HepG2 (cell line): ENCODE measurements at regions not wholly inside any gene's neighbourhood (a gene's known extent, or its start where the extent isn't known, plus 50 kb on each side); places are given as distances from the start of the nearest gene placed in this dataset.
A peak's percentile ranks its signal among the peaks of the same experiment; 100 is the strongest.

Source experiments
- ARID3A ChIP-seq: IDR thresholded peaks from 2 replicates; pipeline ENCODE4 v1.6.1; 2012; ENCODE audit warnings: low read depth, low read length, improper control_type of control experiment
- ELF1 ChIP-seq: sonication (generic); formaldehyde crosslinking; IDR thresholded peaks from 2 replicates; pipeline ENCODE4 v1.4.0; 2020; ENCODE audit warnings: missing genetic modification reagents
- HDAC6 ChIP-seq: fragments of 200-600 bp; sonication (generic); IDR thresholded peaks from 2 replicates; pipeline ENCODE4 v1.7.0; 2017; ENCODE audit warnings: mild to moderate bottlenecking, antibody characterized with exemption, low read length, low read depth
- HNF1A ChIP-seq, 2 experiments: sonication (generic) in 1 of 2; formaldehyde crosslinking in 1 of 2; IDR thresholded peaks; 2 replicates each; pipeline versions ENCODE4 v1.4.0 to v1.6.1; 2016 to 2020; ENCODE audit warnings: borderline replicate concordance in 1 of 2, low read depth in 1 of 2, mild to moderate bottlenecking in 1 of 2, missing genetic modification reagents in 1 of 2
- HOXA7 ChIP-seq: sonication (generic); formaldehyde crosslinking; IDR thresholded peaks from 2 replicates; pipeline ENCODE4 v1.8.1; 2022; ENCODE audit warnings: mild to moderate bottlenecking, missing genetic modification reagents, moderate library complexity
- PAXIP1 ChIP-seq: sonication (generic); formaldehyde crosslinking; conservative IDR thresholded peaks from 2 replicates; pipeline ENCODE4 v1.4.0; 2020; ENCODE audit warnings: mild to moderate bottlenecking, missing genetic modification reagents, moderate library complexity
- SP1 ChIP-seq, 2 experiments: fragments of 450-650 bp in 1 of 2; sonication (generic) in 1 of 2; formaldehyde crosslinking in 1 of 2; IDR thresholded peaks; 2 replicates each; pipeline versions ENCODE4 v1.4.0 to v1.6.1; 2016 to 2020; ENCODE audit warnings: missing genetic modification reagents in 1 of 2
- SP140L ChIP-seq: sonication (generic); formaldehyde crosslinking; IDR thresholded peaks from 2 replicates; pipeline ENCODE4 v1.4.0; 2020; ENCODE audit warnings: missing genetic modification reagents, borderline replicate concordance
- TBX2 ChIP-seq: sonication (generic); formaldehyde crosslinking; IDR thresholded peaks from 2 replicates; pipeline ENCODE4 v1.5.0; 2020; ENCODE audit warnings: missing genetic modification reagents, mild to moderate bottlenecking, borderline replicate concordance
- TEAD3 ChIP-seq: optimal IDR thresholded peaks from 2 replicates; pipeline ENCODE3; 2016; ENCODE audit warnings: borderline replicate concordance
- TMF1 ChIP-seq: sonication (generic); formaldehyde crosslinking; IDR thresholded peaks from 2 replicates; pipeline ENCODE4 v1.8.1; 2022; ENCODE audit warnings: low read depth, missing genetic modification reagents
- ZBTB46 ChIP-seq: sonication (generic); formaldehyde crosslinking; IDR thresholded peaks from 2 replicates; pipeline ENCODE4 v1.4.0; 2020; ENCODE audit warnings: mild to moderate bottlenecking, missing genetic modification reagents, borderline replicate concordance
- ZNF10 ChIP-seq: sonication (generic); formaldehyde crosslinking; IDR thresholded peaks from 2 replicates; pipeline ENCODE4 v1.4.0; 2020; ENCODE audit warnings: mild to moderate bottlenecking, low read depth, missing genetic modification reagents, borderline replicate concordance
- ZNF530 ChIP-seq: sonication (generic); formaldehyde crosslinking; IDR thresholded peaks from 2 replicates; pipeline ENCODE4 v1.5.0; 2020; ENCODE audit warnings: low read depth, mild to moderate bottlenecking, missing genetic modification reagents
- ZNF782 ChIP-seq: sonication (generic); formaldehyde crosslinking; IDR thresholded peaks from 2 replicates; pipeline ENCODE4 v1.4.0; 2020; ENCODE audit warnings: missing genetic modification reagents, mild to moderate bottlenecking, borderline replicate concordance
- ZSCAN9 ChIP-seq: IDR thresholded peaks from 2 replicates; pipeline ENCODE4 v1.6.1; 2016; ENCODE audit warnings: borderline replicate concordance
- TF ChIP-seq, protein P1 (sequence below): sonication (generic); formaldehyde crosslinking; IDR thresholded peaks from 2 replicates; pipeline ENCODE4 v1.5.0; 2020; ENCODE audit warnings: missing genetic modification reagents

GRCh38 chr9:82583524-82583923, 479.4 kb downstream of the RASEF start (continued):
- TF ChIP-seq, protein P1, sequence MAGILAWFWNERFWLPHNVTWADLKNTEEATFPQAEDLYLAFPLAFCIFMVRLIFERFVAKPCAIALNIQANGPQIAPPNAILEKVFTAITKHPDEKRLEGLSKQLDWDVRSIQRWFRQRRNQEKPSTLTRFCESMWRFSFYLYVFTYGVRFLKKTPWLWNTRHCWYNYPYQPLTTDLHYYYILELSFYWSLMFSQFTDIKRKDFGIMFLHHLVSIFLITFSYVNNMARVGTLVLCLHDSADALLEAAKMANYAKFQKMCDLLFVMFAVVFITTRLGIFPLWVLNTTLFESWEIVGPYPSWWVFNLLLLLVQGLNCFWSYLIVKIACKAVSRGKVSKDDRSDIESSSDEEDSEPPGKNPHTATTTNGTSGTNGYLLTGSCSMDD: no peak
- TF ChIP-seq TBX2 (CRISPR knock-in tag) (peak; percentile 71; the same call in 1 of the 2 replicates), HOXA7 (no peak), ZBTB46 (CRISPR knock-in tag) (no peak), HDAC6 (no peak), ARID3A (no peak), ZNF782 (CRISPR knock-in tag) (no peak), ZNF10 (CRISPR knock-in tag) (no peak), SP140L (CRISPR knock-in tag) (no peak), SP1 (IDR thresholded peaks at IDR 0.05) (no peak), SP1 (CRISPR knock-in tag; IDR thresholded peaks at IDR 0.05) (no peak), ZSCAN9 (CRISPR knock-in tag) (0 out of 2 replicates have a peak, but pooled peaks have one; percentile 28), TEAD3 (peak; percentile 86), TMF1 (CRISPR knock-in tag) (no peak), PAXIP1 (CRISPR knock-in tag) (peak; percentile 65; the same call in 1 of the 2 replicates), HNF1A (IDR thresholded peaks at IDR 0.05; ENCODE audit: low read depth) (peak; percentile 51; the same call in 1 of the 2 replicates), HNF1A (CRISPR knock-in tag; IDR thresholded peaks at IDR 0.05; ENCODE audit: borderline replicate concordance) (peak; percentile 41; the same call in 1 of the 2 replicates), ELF1 (CRISPR knock-in tag) (no peak), ZNF530 (CRISPR knock-in tag) (no peak)
